Breast epithelium (tissue), 4 donors: ENCODE measurements at regions not wholly inside any gene's neighbourhood (a gene's known extent, or its start where the extent isn't known, plus 50 kb on each side); places are given as distances from the start of the nearest gene placed in this dataset.

Source experiments
- DNase-seq, 2 donors: peaks; one replicate each; pipeline ENCODE4 v3.0.0-alpha.2; 2019; ENCODE audit warnings: low spot score in 2 of 2
- H3K27ac ChIP-seq, 2 donors: fragments of 200-600 bp; sonication (generic) in 1 of 2; one replicate each; pipeline ENCODE4 v1.5.1; 2016 to 2019; ENCODE audit warnings: mild to moderate bottlenecking in 1 of 2
- H3K27me3 ChIP-seq, 2 donors: fragments of 200-600 bp; sonication (generic) in 1 of 2; one replicate each; pipeline versions ENCODE4 v1.5.1 to v1.6.0; 2017 to 2019; ENCODE audit warnings: control low read depth in 1 of 2, mild to moderate bottlenecking in 1 of 2
- H3K36me3 ChIP-seq: fragments of 200-600 bp; one replicate; pipeline ENCODE4 v1.5.1; 2019
- H3K4me1 ChIP-seq, 2 donors: fragments of 200-600 bp; sonication (generic); one replicate each; pipeline ENCODE4 v1.5.1; 2016 to 2019; ENCODE audit warnings: control low read depth in 1 of 2
- H3K4me3 ChIP-seq, 3 donors: fragments of 200-600 bp; sonication (generic); 1 replicate in 2 of 3; 2 replicates in 1 of 3; pipeline ENCODE4 v1.5.1; 2016 to 2019; ENCODE audit warnings: mild to moderate bottlenecking in 3 of 3, moderate library complexity in 2 of 3
- H3K9me3 ChIP-seq, 2 donors: fragments of 200-600 bp; sonication (generic) in 1 of 2; one replicate each; pipeline ENCODE4 v1.5.1; 2016 to 2019; ENCODE audit warnings: control low read depth in 1 of 2
- CTCF ChIP-seq, 3 donors: fragments of 450-650 bp; IDR thresholded peaks; one replicate each; pipeline ENCODE4 v1.5.1; 2016 to 2017; ENCODE audit warnings: antibody characterized with exemption in 3 of 3, mild to moderate bottlenecking in 3 of 3, moderate library complexity in 3 of 3
- POLR2A ChIP-seq: fragments of 450-650 bp; IDR thresholded peaks from one replicate; pipeline ENCODE4 v1.6.1; 2016; ENCODE audit warnings: antibody characterized with exemption, mild to moderate bottlenecking, moderate library complexity
- POLR2AphosphoS5 ChIP-seq, 3 donors: sonication (generic); formaldehyde crosslinking; IDR thresholded peaks; one replicate each; pipeline ENCODE4 v1.6.1; 2017; ENCODE audit warnings: antibody characterized with exemption in 3 of 3
- intact Hi-C: fragments of 100-400 bp; cut with DNase I; formaldehyde crosslinking; loops from one replicate; pipeline ENCODE4 v1.15.1; 2023; ENCODE audit warnings: low total_unique reads

GRCh38 chr21:32198384-32198783 is 80.5 kb downstream of the MIS18A start:
- H3K9me3 ChIP-seq, result no peaks in the 10 kb centered on the region
- TF ChIP-seq POLR2A (no peak), POLR2AphosphoS5 (IDR thresholded peaks at IDR 0.05) (no peak), CTCF (IDR thresholded peaks at IDR 0.05) (no peak)
- no peaks in the 10 kb centered on the region for H3K27me3 ChIP-seq
- H3K36me3 ChIP-seq, result no peaks in the 10 kb centered on the region
- intact Hi-C loops, result no loop called here
- no peak overlapping the region for H3K27ac ChIP-seq
- no peak for DNase-seq
- H3K4me1 ChIP-seq, result no peaks in the 10 kb centered on the region
- no peak overlapping the region for H3K4me3 ChIP-seq

- H3K36me3 ChIP-seq, result no peaks in the 10 kb centered on the region
- no peak for DNase-seq
- H3K27ac ChIP-seq, result no peak overlapping the region
- H3K4me1 ChIP-seq, result no peaks in the 10 kb centered on the region
- H3K9me3 ChIP-seq, result no peaks in the 10 kb centered on the region
- intact Hi-C loops, result no loop called here
- H3K4me3 ChIP-seq, result no peak overlapping the region
- TF ChIP-seq POLR2AphosphoS5 (IDR thresholded peaks at IDR 0.05) (no peak), POLR2A (no peak), CTCF (IDR thresholded peaks at IDR 0.05) (no peak)
- H3K27me3 ChIP-seq, result no peaks in the 10 kb centered on the region
Observed at GRCh38 chr21:32197896-32198295, 81.0 kb downstream of the MIS18A start.

DNA sequence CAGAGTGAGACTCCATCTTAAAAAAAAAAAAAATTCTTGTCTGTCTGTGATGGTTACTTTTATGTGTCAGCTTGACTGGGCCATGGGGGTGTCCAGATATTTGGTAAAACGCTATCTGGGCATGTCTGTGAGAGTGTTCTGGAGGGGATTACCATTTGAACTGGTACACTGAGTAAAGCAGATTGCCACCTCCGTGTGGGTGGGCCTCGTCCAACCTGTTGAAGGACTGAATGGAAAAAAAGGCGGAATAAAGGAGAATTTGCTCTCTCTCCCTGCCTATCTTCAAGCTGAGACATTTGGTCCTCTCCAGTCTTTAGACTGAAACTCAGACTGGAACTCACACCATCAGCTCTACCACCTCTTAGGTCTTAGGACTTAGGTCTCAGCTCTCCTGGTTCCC is 82.8 kb downstream of the MIS18A start:
- intact Hi-C loops, result no loop called here
- H3K36me3 ChIP-seq, result no peaks in the 10 kb centered on the region
- H3K4me3 ChIP-seq, result no peak overlapping the region
- TF ChIP-seq POLR2AphosphoS5 (IDR thresholded peaks at IDR 0.05), result no peak
- TF ChIP-seq POLR2A, result no peak
- TF ChIP-seq CTCF (IDR thresholded peaks at IDR 0.05), result no peak
- no peak overlapping the region for H3K27ac ChIP-seq
- H3K27me3 ChIP-seq, result no peaks in the 10 kb centered on the region
- H3K9me3 ChIP-seq, result no peaks in the 10 kb centered on the region
- no peak for DNase-seq
- no peaks in the 10 kb centered on the region for H3K4me1 ChIP-seq

DNA sequence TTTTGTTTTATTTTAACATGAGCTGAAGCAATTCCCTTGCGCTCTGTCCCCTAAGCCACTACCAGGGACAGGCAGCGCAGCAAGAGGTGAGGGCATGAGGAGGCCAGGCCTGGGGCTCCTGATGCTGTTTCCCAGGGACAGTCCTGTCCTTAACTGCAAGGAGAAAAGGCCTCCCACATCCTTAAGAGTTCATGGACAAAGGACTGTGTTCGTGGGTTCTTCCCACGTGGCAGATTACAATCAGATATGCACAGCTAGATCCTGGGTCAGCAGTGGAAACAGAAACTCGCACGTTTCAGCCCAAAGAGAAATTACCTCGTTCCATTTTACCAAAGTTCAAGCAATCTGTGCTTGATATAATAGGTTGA is 85.8 kb downstream of the MIS18A start:
- H3K4me1 ChIP-seq, result no peaks in the 10 kb centered on the region
- no peak for DNase-seq
- intact Hi-C loops, result loop anchor here (5.0 kb wide), 1 partner anchor 464 kb away; no protein-coding TSS in a partner anchor
- H3K9me3 ChIP-seq, result no peaks in the 10 kb centered on the region
- no peaks in the 10 kb centered on the region for H3K36me3 ChIP-seq
- H3K4me3 ChIP-seq, result no peak overlapping the region
- H3K27ac ChIP-seq, result no peak overlapping the region
- no peak for TF ChIP-seq POLR2AphosphoS5 (IDR thresholded peaks at IDR 0.05)
- TF ChIP-seq POLR2A, result no peak
- TF ChIP-seq CTCF (IDR thresholded peaks at IDR 0.05), result no peak
- H3K27me3 ChIP-seq, result no peaks in the 10 kb centered on the region

DNA sequence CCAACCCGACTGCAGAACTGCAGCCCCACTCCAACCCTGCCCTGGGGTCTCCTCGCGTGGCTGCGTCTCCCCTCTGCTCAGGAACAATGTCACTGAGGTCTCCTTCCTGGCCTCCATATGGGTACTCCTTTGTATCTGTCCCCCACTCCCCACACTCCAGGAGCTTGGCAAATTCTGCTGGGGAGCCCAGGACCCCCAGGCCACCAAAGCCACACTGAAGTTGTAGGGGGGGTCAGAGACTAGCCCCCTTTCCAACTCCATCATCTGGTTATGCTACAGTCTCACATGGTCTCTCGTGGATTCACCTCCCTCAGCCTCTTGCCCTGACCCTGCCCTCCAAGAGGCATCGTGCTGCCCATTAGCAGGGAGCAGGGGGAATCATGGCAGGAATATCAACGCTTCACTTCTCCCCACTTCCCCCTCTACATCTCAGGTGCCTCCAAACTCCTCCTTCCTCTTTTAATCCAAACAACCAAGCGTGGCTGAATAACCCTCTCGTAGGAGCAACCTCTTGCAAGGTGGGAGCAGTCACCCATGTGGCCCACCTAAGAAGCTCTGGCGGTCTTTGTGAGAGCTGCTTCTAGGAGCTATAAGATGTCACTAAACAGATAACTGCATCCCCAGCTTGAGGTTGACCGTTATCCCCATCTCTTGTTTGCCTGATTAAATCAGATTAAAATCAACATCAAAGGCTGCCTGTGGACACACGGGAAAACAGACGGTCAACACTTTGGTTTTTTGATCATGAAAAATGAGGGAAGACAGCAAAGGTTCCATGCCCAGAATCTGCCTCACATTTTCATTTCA is 86.4 kb downstream of the MIS18A start:
- DNase-seq, result no peak
- TF ChIP-seq POLR2A (no peak), CTCF (IDR thresholded peaks at IDR 0.05) (no peak), POLR2AphosphoS5 (IDR thresholded peaks at IDR 0.05) (no peak)
- no peaks in the 10 kb centered on the region for H3K27me3 ChIP-seq

More for the DNA sequence above, 86.4 kb downstream of the MIS18A start:
- intact Hi-C loops, result loop anchor here (5.0 kb wide), 1 partner anchor 465 kb away; no protein-coding TSS in a partner anchor
- no peak overlapping the region for H3K27ac ChIP-seq
- H3K4me3 ChIP-seq, result no peak overlapping the region
- H3K36me3 ChIP-seq, result no peaks in the 10 kb centered on the region
- H3K4me1 ChIP-seq, result no peaks in the 10 kb centered on the region
- no peaks in the 10 kb centered on the region for H3K9me3 ChIP-seq
